IMR-90 (cell line): ENCODE measurements at regions not wholly inside any gene's neighbourhood (a gene's known extent, or its start where the extent isn't known, plus 50 kb on each side); places are given as distances from the start of the nearest gene placed in this dataset.

Source experiments
- ATAC-seq: fragments of 200-7000 bp; cut with Tn5 transposase; 2 replicates; pipeline ENCODE4 v1.9.1; 2020; ENCODE audit warnings: low read depth, mild to moderate bottlenecking, moderate library complexity
- BruUV-seq: library from RNA; stranded (reverse); fragments of 400-500 nt; replicated peaks from 2 replicates; lab custom pipeline; 2021; lab: Mats Ljungman, UMichigan
- CTCF ChIA-PET: fragments of 300-600 bp; formaldehyde crosslinking; extraction: SDS; loops from one replicate; lab custom pipeline; 2021; ENCODE audit warnings: antibody characterized with exemption; lab: Yijun Ruan, JAX
- POLR2A ChIA-PET: fragments of 300-600 bp; sonication (Branson Sonifier 250); formaldehyde crosslinking; loops from one replicate; lab custom pipeline; 2022; ENCODE audit warnings: antibody characterized with exemption; ENCODE audit not compliant: unreplicated experiment; lab: Charles Lee
- DNase-seq: peaks from one replicate; pipeline ENCODE4 v3.0.0; 2013
- H2AFZ ChIP-seq: replicated peaks from 2 replicates; pipeline ENCODE3; 2013; ENCODE audit warnings: low read length, mild to moderate bottlenecking; ENCODE audit not compliant: poor library complexity
- H2AK5ac ChIP-seq: 2 replicates; pipeline ENCODE4 v1.6.1; 2013; ENCODE audit warnings: low read depth, low read length, inconsistent platforms
- H2AK9ac ChIP-seq: replicated peaks from 2 replicates; pipeline ENCODE3; 2013; ENCODE audit warnings: mild to moderate bottlenecking, low read depth, low read length, moderate library complexity; ENCODE audit not compliant: poor library complexity
- H2BK120ac ChIP-seq: 2 replicates; pipeline ENCODE4 v1.6.1; 2013; ENCODE audit warnings: low read depth, low read length, inconsistent platforms
- H2BK15ac ChIP-seq: 3 replicates; pipeline ENCODE4 v1.6.1; 2013; ENCODE audit warnings: low read depth, low read length, inconsistent platforms
- H2BK20ac ChIP-seq: 2 replicates; pipeline ENCODE4 v1.6.1; 2013; ENCODE audit warnings: low read depth, mild to moderate bottlenecking, inconsistent platforms, low read length, moderate library complexity
- H2BK5ac ChIP-seq: 2 replicates; pipeline ENCODE4 v1.6.1; 2013; ENCODE audit warnings: mild to moderate bottlenecking, low read depth, low read length, inconsistent platforms; ENCODE audit not compliant: poor library complexity, severe bottlenecking
- H3K14ac ChIP-seq: replicated peaks from 2 replicates; pipeline ENCODE4 v1.6.1; 2013; ENCODE audit warnings: low read depth, low read length, inconsistent platforms
- H3K18ac ChIP-seq: 2 replicates; pipeline ENCODE4 v1.6.1; 2013; ENCODE audit warnings: low read depth, low read length, control low read depth
- H3K23ac ChIP-seq: 2 replicates; pipeline ENCODE4 v1.6.1; 2013; ENCODE audit warnings: low read depth, low read length, inconsistent platforms
- H3K27ac ChIP-seq: 2 replicates; pipeline ENCODE4 v1.5.1; 2013; ENCODE audit warnings: mild to moderate bottlenecking, control low read depth, low read length; ENCODE audit not compliant: insufficient read depth
- H3K27me3 ChIP-seq: 2 replicates; pipeline ENCODE4 v1.6.1; 2013; ENCODE audit warnings: low read length; ENCODE audit not compliant: control insufficient read depth, insufficient read depth
- H3K36me3 ChIP-seq: 2 replicates; pipeline ENCODE4 v1.6.1; 2013; ENCODE audit warnings: low read length, mixed read lengths; ENCODE audit not compliant: control insufficient read depth, insufficient read depth
- H3K4ac ChIP-seq: 2 replicates; pipeline ENCODE4 v1.6.1; 2013; ENCODE audit warnings: low read depth, low read length, inconsistent platforms
- H3K4me1 ChIP-seq: 2 replicates; pipeline ENCODE4 v1.6.1; 2013; ENCODE audit warnings: low read length, mixed read lengths; ENCODE audit not compliant: control insufficient read depth, insufficient read depth
- H3K4me2 ChIP-seq: 2 replicates; pipeline ENCODE4 v1.6.1; 2013; ENCODE audit warnings: low read depth, mild to moderate bottlenecking, control low read depth, low read length, moderate library complexity
- H3K4me3 ChIP-seq: 2 replicates; pipeline ENCODE4 v1.5.1; 2013; ENCODE audit warnings: low read depth, mild to moderate bottlenecking, control low read depth, low read length, moderate library complexity; ENCODE audit not compliant: insufficient read depth
- H3K56ac ChIP-seq: 2 replicates; pipeline ENCODE4 v1.6.1; 2013; ENCODE audit warnings: low read length, inconsistent platforms; ENCODE audit not compliant: insufficient read depth; ENCODE audit errors: extremely low read depth
- H3K79me1 ChIP-seq, 2 experiments: 2 replicates each; pipeline ENCODE4 v1.6.1; 2013; ENCODE audit warnings: low read length in 2 of 2, inconsistent platforms in 1 of 2, low read depth in 1 of 2
- H3K9ac ChIP-seq: 2 replicates; pipeline ENCODE4 v1.6.1; 2013; ENCODE audit warnings: low read depth, low read length, control low read depth
- H3K9me1 ChIP-seq: 2 replicates; pipeline ENCODE4 v1.6.1; 2013; ENCODE audit warnings: low read length, inconsistent platforms; ENCODE audit not compliant: insufficient read depth
- H3K9me3 ChIP-seq: 2 replicates; pipeline ENCODE4 v1.6.1; 2013; ENCODE audit warnings: low read length; ENCODE audit not compliant: control insufficient read depth, insufficient read depth
- H4K20me1 ChIP-seq: 2 replicates; pipeline ENCODE4 v1.6.1; 2013; ENCODE audit warnings: low read length, inconsistent platforms; ENCODE audit not compliant: insufficient read depth
- H4K5ac ChIP-seq: 2 replicates; pipeline ENCODE4 v1.6.1; 2013; ENCODE audit warnings: mild to moderate bottlenecking, low read depth, low read length, control low read depth
- H4K8ac ChIP-seq, 2 experiments: 2 replicates each; pipeline ENCODE4 v1.6.1; 2013; ENCODE audit warnings: low read depth in 2 of 2, low read length in 2 of 2, control low read depth in 1 of 2, inconsistent platforms in 1 of 2
- H4K91ac ChIP-seq: 2 replicates; pipeline ENCODE4 v1.6.1; 2013; ENCODE audit warnings: low read depth, low read length, inconsistent platforms; ENCODE audit not compliant: insufficient read depth
- BHLHE40 ChIP-seq: fragments of 150-350 bp; IDR thresholded peaks from 2 replicates; pipeline ENCODE4 v1.6.1; 2016; ENCODE audit warnings: mild to moderate bottlenecking, low read depth, low read length
- CEBPB ChIP-seq: IDR thresholded peaks from 2 replicates; pipeline ENCODE4 v1.6.1; 2012; ENCODE audit warnings: low read depth, low read length, improper control_type of control experiment
- CHD1 ChIP-seq: IDR thresholded peaks from 2 replicates; pipeline ENCODE4 v1.6.1; 2012; ENCODE audit warnings: low read depth, low read length, improper control_type of control experiment
- ELK1 ChIP-seq: fragments of 150-350 bp; IDR thresholded peaks from 2 replicates; pipeline ENCODE4 v1.6.1; 2016; ENCODE audit warnings: low read depth, mild to moderate bottlenecking, low read length, moderate library complexity, borderline replicate concordance
- FOS ChIP-seq: fragments of 150-350 bp; IDR thresholded peaks from 2 replicates; pipeline ENCODE4 v1.6.1; 2016; ENCODE audit warnings: low read depth, low read length
- MAFK ChIP-seq: IDR thresholded peaks from 2 replicates; pipeline ENCODE4 v1.6.1; 2012; ENCODE audit warnings: low read depth, low read length, improper control_type of control experiment
- MAZ ChIP-seq: IDR thresholded peaks from 2 replicates; pipeline ENCODE4 v1.6.1; 2012; ENCODE audit warnings: low read depth, mild to moderate bottlenecking, low read length, improper control_type of control experiment, moderate library complexity, borderline replicate concordance
- MXI1 ChIP-seq: IDR thresholded peaks from 2 replicates; pipeline ENCODE4 v1.6.1; 2012; ENCODE audit warnings: low read depth, mild to moderate bottlenecking, low read length, moderate library complexity, borderline replicate concordance
- NFE2L2 ChIP-seq: fragments of 150-350 bp; IDR thresholded peaks from 2 replicates; pipeline ENCODE4 v1.6.1; 2016; ENCODE audit warnings: low read depth, mild to moderate bottlenecking, low read length
- POLR2A ChIP-seq: IDR thresholded peaks from 2 replicates; pipeline ENCODE4 v1.6.1; 2012; ENCODE audit warnings: mild to moderate bottlenecking, low read depth, low read length
- RAD21 ChIP-seq: IDR thresholded peaks from 2 replicates; pipeline ENCODE4 v1.6.1; 2012; ENCODE audit warnings: low read length, improper control_type of control experiment
- RCOR1 ChIP-seq: IDR thresholded peaks from 2 replicates; pipeline ENCODE4 v1.6.1; 2012; ENCODE audit warnings: mild to moderate bottlenecking, low read length, improper control_type of control experiment; ENCODE audit not compliant: insufficient replicate concordance
- RFX5 ChIP-seq: IDR thresholded peaks from 2 replicates; pipeline ENCODE4 v1.8.0; 2012; ENCODE audit warnings: low read depth, mild to moderate bottlenecking, low read length, moderate library complexity
- SMC3 ChIP-seq: fragments of 150-350 bp; IDR thresholded peaks from 2 replicates; pipeline ENCODE4 v1.6.1; 2016; ENCODE audit warnings: low read depth, mild to moderate bottlenecking, antibody characterized with exemption, low read length, moderate library complexity
- WGBS, 2 experiments: methylation state at CpG; one replicate each; pipeline versions ENCODE4 v1.1.5 to v1.1.7; 2013; ENCODE audit warnings: missing lambda C conversion rate in 2 of 2; ENCODE audit not compliant: insufficient read length in 1 of 2; ENCODE audit errors: extremely low coverage in 2 of 2; 5-methylcytosine and 5-hydroxymethylcytosine counted together
- dilution Hi-C: fragments of 300-500 bp; cut with HindIII; formaldehyde crosslinking; loops from one replicate; pipeline ENCODE4 v1.14.3; 2018; ENCODE audit warnings: low sequenced_read_pairs; ENCODE audit not compliant: unreplicated experiment
- in situ Hi-C: fragments of 300-500 bp; cut with MboI; formaldehyde crosslinking; loops from 3 replicates; pipeline ENCODE4 v1.14.3; 2019; ENCODE audit warnings: low sequenced_read_pairs, inconsistent platforms, mixed read lengths
- intact Hi-C: fragments of 100-400 bp; cut with micrococcal nuclease; formaldehyde crosslinking; loops from 2 replicates; pipeline ENCODE4 v1.10.0; 2022
- TF ChIP-seq, protein P1 (sequence below): fragments of 150-350 bp; IDR thresholded peaks from 2 replicates; pipeline ENCODE4 v1.6.1; 2017; ENCODE audit warnings: mild to moderate bottlenecking, antibody characterized with exemption, low read length, low read depth

- no peak overlapping the region for H3K9ac ChIP-seq
- in situ Hi-C loops (no loop called here), intact Hi-C loops (loop anchor here (10.0 kb wide), 1 partner anchor 1207 kb away; no protein-coding TSS in a partner anchor), dilution Hi-C loops (no loop called here)
- H4K20me1 ChIP-seq = no peaks in the 10 kb centered on the region
- no peak overlapping the region for H3K4me3 ChIP-seq
- no peak overlapping the region for H3K23ac ChIP-seq
- H3K36me3 ChIP-seq = no peaks in the 10 kb centered on the region
- no peaks in the 10 kb centered on the region for H3K9me3 ChIP-seq
- ChIA-PET POLR2A (no interaction called here), CTCF (no interaction called here)
- H3K79me1 ChIP-seq = no peaks in the 10 kb centered on the region
- no peak overlapping the region for H2BK120ac ChIP-seq
- H2BK5ac ChIP-seq = no peak overlapping the region
- H4K8ac ChIP-seq = no peak overlapping the region
- H3K4me2 ChIP-seq = no peak overlapping the region
- H3K9me1 ChIP-seq = peaks cover 4% of the 10 kb centered on the region; the same call in 1 of the 2 replicates
- H3K14ac ChIP-seq = no peak overlapping the region
- no peak overlapping the region for H2BK15ac ChIP-seq
- no peak overlapping the region for H3K27ac ChIP-seq
- H2BK20ac ChIP-seq = no peak overlapping the region; the same call in 1 of the 2 replicates
- no peak overlapping the region for H4K5ac ChIP-seq
- H2AK5ac ChIP-seq = no peak overlapping the region; the same call in 1 of the 2 replicates
- H4K91ac ChIP-seq = no peak overlapping the region
- WGBS, 2 experiments = no CpG with 5 or more reads among the region's 9 CpGs
- no peak for DNase-seq
- no TSS peak for BruUV-seq
- H2AK9ac ChIP-seq = no peak overlapping the region
- ATAC-seq = no peak
- no peak overlapping the region for H3K18ac ChIP-seq
- no peaks in the 10 kb centered on the region for H3K27me3 ChIP-seq
- peaks cover 5% of the 10 kb centered on the region for H3K4me1 ChIP-seq
- H3K56ac ChIP-seq = no peak overlapping the region
- H2AFZ ChIP-seq = no peak overlapping the region
- H3K4ac ChIP-seq = no peak overlapping the region
- TF ChIP-seq CHD1 (no peak), FOS (no peak), NFE2L2 (no peak), POLR2A (no peak), SMC3 (no peak), MAZ (no peak), ELK1 (no peak), BHLHE40 (no peak), RFX5 (no peak), CEBPB (no peak), RAD21 (no peak), MAFK (no peak), MXI1 (no peak), RCOR1 (no peak)
- TF ChIP-seq, protein P1, sequence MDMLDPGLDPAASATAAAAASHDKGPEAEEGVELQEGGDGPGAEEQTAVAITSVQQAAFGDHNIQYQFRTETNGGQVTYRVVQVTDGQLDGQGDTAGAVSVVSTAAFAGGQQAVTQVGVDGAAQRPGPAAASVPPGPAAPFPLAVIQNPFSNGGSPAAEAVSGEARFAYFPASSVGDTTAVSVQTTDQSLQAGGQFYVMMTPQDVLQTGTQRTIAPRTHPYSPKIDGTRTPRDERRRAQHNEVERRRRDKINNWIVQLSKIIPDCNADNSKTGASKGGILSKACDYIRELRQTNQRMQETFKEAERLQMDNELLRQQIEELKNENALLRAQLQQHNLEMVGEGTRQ = no peak
These were observed 291.6 kb downstream of the TLE1 start for GRCh38 chr9:81397481-81398381.
